SK-N-SH treated with all-trans-retinoic acid at 6 μM for 48 hours (cell line): ENCODE measurements at regions not wholly inside any gene's neighbourhood (a gene's known extent, or its start where the extent isn't known, plus 50 kb on each side); places are given as distances from the start of the nearest gene placed in this dataset.

ENCODE experiments used
- ATAC-seq: fragments of 200-7000 bp; cut with Tn5 transposase; 3 replicates; pipeline ENCODE4 v1.9.1; 2020; ENCODE audit warnings: mild to moderate bottlenecking, moderate library complexity
- BACH2 ChIP-seq: fragments of 250-450 bp; sonication (Bioruptor Pico); IDR thresholded peaks from 2 replicates; pipeline ENCODE4 v1.9.0; 2021; ENCODE audit warnings: mild to moderate bottlenecking, borderline replicate concordance
- CSDC2 ChIP-seq: fragments of 250-450 bp; sonication (Bioruptor Pico); IDR thresholded peaks from 2 replicates; pipeline ENCODE4 v1.5.0; 2020; ENCODE audit warnings: mild to moderate bottlenecking, moderate library complexity
- CSRNP3 ChIP-seq: fragments of 250-450 bp; sonication (Bioruptor Pico); IDR thresholded peaks from 2 replicates; pipeline ENCODE4 v1.5.1; 2021; ENCODE audit warnings: mild to moderate bottlenecking, moderate library complexity
- ESRRG ChIP-seq: fragments of 250-450 bp; sonication (Bioruptor Pico); IDR thresholded peaks from 2 replicates; pipeline ENCODE4 v1.6.1; 2021; ENCODE audit warnings: mild to moderate bottlenecking
- GLIS3 ChIP-seq: fragments of 250-450 bp; sonication (Bioruptor Pico); IDR thresholded peaks from 2 replicates; pipeline ENCODE4 v1.5.0; 2020; ENCODE audit warnings: mild to moderate bottlenecking, moderate library complexity
- OSR1 ChIP-seq: fragments of 250-450 bp; sonication (Bioruptor Pico); IDR thresholded peaks from 2 replicates; pipeline ENCODE4 v1.8.0; 2022; ENCODE audit warnings: moderate library complexity, mild to moderate bottlenecking, inconsistent platforms
- PATZ1 ChIP-seq: fragments of 250-450 bp; sonication (Bioruptor Pico); IDR thresholded peaks from 2 replicates; pipeline ENCODE4 v1.8.0; 2020; ENCODE audit warnings: mild to moderate bottlenecking, moderate library complexity, borderline replicate concordance
- POU6F1 ChIP-seq: fragments of 250-450 bp; sonication (Bioruptor Pico); IDR thresholded peaks from 2 replicates; pipeline ENCODE4 v1.8.0; 2021; ENCODE audit warnings: low read depth, mild to moderate bottlenecking, moderate library complexity, borderline replicate concordance
- PPARA ChIP-seq: fragments of 250-450 bp; sonication (Bioruptor Pico); IDR thresholded peaks from 2 replicates; pipeline ENCODE4 v1.5.0; 2020; ENCODE audit warnings: mild to moderate bottlenecking, borderline replicate concordance
- RARB ChIP-seq: fragments of 250-450 bp; sonication (Bioruptor Pico); IDR thresholded peaks from 2 replicates; pipeline ENCODE4 v1.8.0; 2021; ENCODE audit warnings: mild to moderate bottlenecking, moderate library complexity
- TOX ChIP-seq: fragments of 250-450 bp; sonication (Bioruptor Pico); IDR thresholded peaks from 2 replicates; pipeline ENCODE4 v1.8.0; 2021; ENCODE audit warnings: mild to moderate bottlenecking, moderate library complexity, borderline replicate concordance
- TSHZ2 ChIP-seq: fragments of 250-450 bp; sonication (Bioruptor Pico); IDR thresholded peaks from 2 replicates; pipeline ENCODE4 v1.5.0; 2020; ENCODE audit warnings: mild to moderate bottlenecking, moderate library complexity
- ZC3H10 ChIP-seq: fragments of 250-450 bp; sonication (Bioruptor Pico); IDR thresholded peaks from 2 replicates; pipeline ENCODE4 v1.5.1; 2021; ENCODE audit warnings: mild to moderate bottlenecking, moderate library complexity
- ZNF565 ChIP-seq: fragments of 450-650 bp; formaldehyde crosslinking; conservative IDR thresholded peaks from 2 replicates; pipeline ENCODE4 v1.5.0; 2020; ENCODE audit warnings: low read depth, mild to moderate bottlenecking, moderate library complexity
- ZNF70 ChIP-seq: fragments of 450-650 bp; formaldehyde crosslinking; IDR thresholded peaks from 2 replicates; pipeline ENCODE4 v1.5.0; 2020; ENCODE audit warnings: mild to moderate bottlenecking, moderate library complexity
- ZNF8 ChIP-seq: fragments of 450-650 bp; formaldehyde crosslinking; IDR thresholded peaks from 2 replicates; pipeline ENCODE4 v1.5.0; 2020; ENCODE audit warnings: mild to moderate bottlenecking, moderate library complexity

- TF ChIP-seq TSHZ2, result no peak
These were observed 71.0 kb upstream of the UGT8 start (continued) for GRCh38 chr4:114527637-114528036.

- TF ChIP-seq RARB (CRISPR knock-in tag) (no peak), TSHZ2 (no peak), ZNF565 (CRISPR knock-in tag) (no peak), POU6F1 (no peak), BACH2 (CRISPR knock-in tag) (no peak), CSRNP3 (CRISPR knock-in tag) (no peak), PPARA (CRISPR knock-in tag) (no peak), ZNF70 (CRISPR knock-in tag) (no peak)
- no peak for ATAC-seq
These were observed 62.9 kb upstream of the UGT8 start for GRCh38 chr4:114535725-114536124.

GRCh38 chr4:114537352-114537751, 61.3 kb upstream of the UGT8 start:
- TF ChIP-seq TOX (CRISPR knock-in tag) (no peak), RARB (CRISPR knock-in tag) (no peak), ZNF8 (no peak), ZC3H10 (no peak), CSDC2 (no peak), ZNF565 (CRISPR knock-in tag) (no peak), CSRNP3 (CRISPR knock-in tag) (no peak), GLIS3 (CRISPR knock-in tag) (no peak), ZNF70 (CRISPR knock-in tag) (no peak), PPARA (CRISPR knock-in tag) (no peak), POU6F1 (no peak), PATZ1 (CRISPR knock-in tag) (no peak), TSHZ2 (no peak), OSR1 (CRISPR knock-in tag) (no peak), ESRRG (no peak)
- no peak for ATAC-seq
